ENCODE measurements at regions not wholly inside any gene's neighbourhood (a gene's known extent, or its start where the extent isn't known, plus 50 kb on each side); places are given as distances from the start of the nearest gene placed in this dataset.

DNA sequence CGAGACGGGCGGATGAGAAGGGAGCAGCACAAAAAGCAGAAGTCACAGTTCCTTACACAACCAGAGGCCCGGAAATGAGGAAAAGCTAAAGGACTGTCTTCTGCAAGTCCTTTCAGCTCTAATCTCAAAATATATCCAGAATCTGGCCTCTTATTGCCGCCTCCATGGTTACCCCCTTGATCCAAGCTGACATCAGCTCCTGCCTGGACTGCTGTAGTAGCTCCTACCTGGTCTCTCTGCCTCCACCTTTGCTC, 324.0 kb upstream of the ROPN1 start:
- no peaks in the 10 kb centered on the region for H3K4me1 ChIP-seq
- H3K4me3 ChIP-seq, result no peak overlapping the region
- no peaks in the 10 kb centered on the region for H3K9me3 ChIP-seq
- intact Hi-C loops (cut with DNase I; ENCODE audit: low total_unique reads), result no loop called here
- H3K27ac ChIP-seq, result no peak overlapping the region
- no peak for TF ChIP-seq POLR2AphosphoS5 (IDR thresholded peaks at IDR 0.05)
- TF ChIP-seq, protein P1, sequence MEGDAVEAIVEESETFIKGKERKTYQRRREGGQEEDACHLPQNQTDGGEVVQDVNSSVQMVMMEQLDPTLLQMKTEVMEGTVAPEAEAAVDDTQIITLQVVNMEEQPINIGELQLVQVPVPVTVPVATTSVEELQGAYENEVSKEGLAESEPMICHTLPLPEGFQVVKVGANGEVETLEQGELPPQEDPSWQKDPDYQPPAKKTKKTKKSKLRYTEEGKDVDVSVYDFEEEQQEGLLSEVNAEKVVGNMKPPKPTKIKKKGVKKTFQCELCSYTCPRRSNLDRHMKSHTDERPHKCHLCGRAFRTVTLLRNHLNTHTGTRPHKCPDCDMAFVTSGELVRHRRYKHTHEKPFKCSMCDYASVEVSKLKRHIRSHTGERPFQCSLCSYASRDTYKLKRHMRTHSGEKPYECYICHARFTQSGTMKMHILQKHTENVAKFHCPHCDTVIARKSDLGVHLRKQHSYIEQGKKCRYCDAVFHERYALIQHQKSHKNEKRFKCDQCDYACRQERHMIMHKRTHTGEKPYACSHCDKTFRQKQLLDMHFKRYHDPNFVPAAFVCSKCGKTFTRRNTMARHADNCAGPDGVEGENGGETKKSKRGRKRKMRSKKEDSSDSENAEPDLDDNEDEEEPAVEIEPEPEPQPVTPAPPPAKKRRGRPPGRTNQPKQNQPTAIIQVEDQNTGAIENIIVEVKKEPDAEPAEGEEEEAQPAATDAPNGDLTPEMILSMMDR (IDR thresholded peaks at IDR 0.05), result no peak
- no peak for TF ChIP-seq POLR2A (IDR thresholded peaks at IDR 0.05)
- H3K36me3 ChIP-seq, result no peaks in the 10 kb centered on the region
- H3K27me3 ChIP-seq, result no peaks in the 10 kb centered on the region
- no peak for DNase-seq (ENCODE audit: low spot score in 2 of 2)

DNA sequence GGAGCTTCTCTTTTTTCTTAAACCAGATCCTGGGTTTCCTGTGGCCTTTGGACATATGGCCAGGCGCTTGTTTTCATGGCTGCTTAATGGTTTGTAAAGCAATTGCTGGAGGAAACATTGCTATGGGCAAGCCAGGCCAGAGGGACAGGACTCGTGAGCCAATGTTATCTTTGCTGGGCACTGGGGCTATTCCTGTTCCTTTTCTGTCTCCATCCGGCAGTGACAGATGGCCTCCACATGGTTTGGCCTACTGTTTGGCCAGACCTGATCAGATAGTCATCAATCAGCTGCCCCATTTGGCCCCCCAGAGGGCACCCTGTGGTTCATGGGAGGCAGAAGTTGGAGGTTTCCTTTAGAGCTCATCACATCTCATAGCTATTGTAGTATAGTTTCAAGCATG, 326.1 kb upstream of the ROPN1 start:
- Histone ChIP-seq H3K4me3 (no peak overlapping the region), H3K27me3 (no peaks in the 10 kb centered on the region), H3K4me1 (no peaks in the 10 kb centered on the region), H3K36me3 (no peaks in the 10 kb centered on the region), H3K27ac (no peak overlapping the region), H3K9me3 (no peaks in the 10 kb centered on the region)
- intact Hi-C loops (cut with DNase I; ENCODE audit: low total_unique reads), result no loop called here
- DNase-seq (ENCODE audit: low spot score in 2 of 2), result no peak
- TF ChIP-seq POLR2A (IDR thresholded peaks at IDR 0.05), result no peak
- TF ChIP-seq, protein P1 (IDR thresholded peaks at IDR 0.05), result no peak

DNA sequence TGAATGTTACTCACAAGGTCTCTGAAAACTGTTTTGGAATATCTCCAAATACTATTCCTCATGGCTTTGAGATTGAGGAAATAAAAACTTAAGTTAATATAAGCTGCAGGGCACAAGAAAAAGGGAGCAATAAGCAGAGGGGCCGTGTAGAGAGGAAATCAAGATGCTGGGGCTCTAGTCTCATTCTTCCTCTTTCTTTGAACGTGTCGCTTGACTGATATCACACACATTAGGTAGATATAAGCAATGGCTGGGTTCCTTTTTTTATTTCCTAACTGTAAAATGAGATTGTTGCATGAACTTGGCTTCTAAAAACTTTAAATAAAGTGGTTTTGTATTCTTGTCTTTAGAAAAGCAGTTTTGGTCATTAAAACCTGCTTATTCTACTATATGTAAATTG, 326.7 kb upstream of the ROPN1 start:
- H3K4me1 ChIP-seq, result no peaks in the 10 kb centered on the region
- TF ChIP-seq POLR2A (IDR thresholded peaks at IDR 0.05), result no peak
- TF ChIP-seq, protein P1 (IDR thresholded peaks at IDR 0.05), result no peak
- no peak for TF ChIP-seq POLR2AphosphoS5 (IDR thresholded peaks at IDR 0.05)
- intact Hi-C loops (cut with DNase I; ENCODE audit: low total_unique reads), result no loop called here
- no peak overlapping the region for H3K27ac ChIP-seq
- H3K4me3 ChIP-seq, result no peak overlapping the region
- DNase-seq (ENCODE audit: low spot score in 2 of 2), result no peak
- no peaks in the 10 kb centered on the region for H3K36me3 ChIP-seq
- H3K27me3 ChIP-seq, result no peaks in the 10 kb centered on the region
- no peaks in the 10 kb centered on the region for H3K9me3 ChIP-seq

DNA sequence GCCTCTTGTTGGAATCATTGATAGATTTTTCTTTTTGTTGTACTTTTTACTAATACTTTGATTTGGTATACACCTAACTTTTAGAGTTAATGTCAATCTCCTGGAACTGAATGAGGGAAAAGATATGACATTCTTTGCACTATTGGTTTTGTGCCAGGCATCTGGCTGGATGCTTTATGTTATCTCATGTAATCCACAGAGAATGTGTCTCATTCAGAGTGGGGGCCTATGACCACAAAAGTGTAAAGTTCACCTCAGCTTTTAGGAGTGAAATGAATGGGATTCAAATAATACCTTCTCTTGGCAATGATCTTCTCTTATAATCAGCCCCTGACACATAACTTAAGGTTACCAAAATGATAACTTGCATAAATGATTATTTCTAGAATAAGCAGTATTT, 329.1 kb upstream of the ROPN1 start:
- Histone ChIP-seq H3K4me3 (no peak overlapping the region), H3K27me3 (no peaks in the 10 kb centered on the region), H3K9me3 (no peaks in the 10 kb centered on the region), H3K4me1 (no peaks in the 10 kb centered on the region), H3K27ac (no peak overlapping the region), H3K36me3 (no peaks in the 10 kb centered on the region)
- no peak for TF ChIP-seq POLR2AphosphoS5 (IDR thresholded peaks at IDR 0.05)
- no peak for TF ChIP-seq POLR2A (IDR thresholded peaks at IDR 0.05)
- intact Hi-C loops (cut with DNase I; ENCODE audit: low total_unique reads), result no loop called here
- DNase-seq (ENCODE audit: low spot score in 2 of 2), result no peak

DNA sequence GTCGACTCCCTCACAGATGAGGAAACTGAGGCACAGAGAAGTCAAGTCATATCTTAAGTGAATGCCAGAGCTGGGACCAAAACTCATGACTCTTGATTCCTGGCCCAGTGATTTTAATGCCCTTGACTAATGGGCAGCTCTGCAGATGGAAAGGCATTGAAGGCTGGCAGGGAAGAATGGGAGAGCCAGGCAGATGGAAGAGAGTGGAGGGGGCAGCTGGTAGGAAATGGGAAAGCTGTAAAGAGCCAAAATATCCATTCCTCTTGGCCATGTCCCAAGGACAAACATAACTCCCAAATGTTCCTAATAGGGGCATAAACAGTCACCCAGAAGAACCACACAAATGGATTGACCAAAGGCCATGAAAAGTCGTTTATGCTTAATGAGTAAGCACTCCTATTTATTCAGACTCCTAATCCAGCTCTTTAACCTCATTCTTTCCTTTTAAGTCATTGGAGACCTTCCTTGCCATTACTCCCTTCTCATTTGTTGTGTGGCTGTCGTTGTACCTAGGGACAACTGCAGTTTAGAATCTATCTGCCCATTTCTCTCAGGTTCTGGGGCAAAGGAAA, 330.5 kb upstream of the ROPN1 start:
- intact Hi-C loops (cut with DNase I; ENCODE audit: low total_unique reads), result no loop called here
- no peak for DNase-seq (ENCODE audit: low spot score in 2 of 2)
- no peaks in the 10 kb centered on the region for H3K27me3 ChIP-seq
- no peak overlapping the region for H3K27ac ChIP-seq
- no peak for TF ChIP-seq POLR2AphosphoS5 (IDR thresholded peaks at IDR 0.05)
- no peak for TF ChIP-seq POLR2A (IDR thresholded peaks at IDR 0.05)
- TF ChIP-seq, protein P1 (IDR thresholded peaks at IDR 0.05), result no peak
- no peak overlapping the region for H3K4me3 ChIP-seq
- no peaks in the 10 kb centered on the region for H3K36me3 ChIP-seq
- H3K9me3 ChIP-seq, result no peaks in the 10 kb centered on the region
- no peaks in the 10 kb centered on the region for H3K4me1 ChIP-seq

DNA sequence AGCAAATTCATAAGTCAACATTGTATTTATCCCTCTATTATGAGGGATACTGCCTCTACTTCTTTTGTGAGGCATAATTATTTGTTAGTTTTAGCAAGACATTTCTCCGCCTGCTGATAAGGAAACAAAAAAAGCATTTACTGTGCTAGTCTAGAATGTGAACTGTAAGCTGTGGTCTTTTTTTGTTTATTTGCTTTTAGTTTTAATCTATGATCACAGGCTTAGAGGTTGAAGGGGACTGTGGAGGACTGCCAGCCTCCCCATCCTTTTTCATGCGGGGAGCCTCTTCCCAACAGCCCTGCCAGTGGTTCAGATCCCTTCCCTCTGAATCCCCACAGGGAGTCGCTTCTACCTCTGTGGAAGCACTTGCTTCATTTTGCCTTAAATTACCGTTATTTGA, 331.0 kb upstream of the ROPN1 start:
- no peak for TF ChIP-seq POLR2A (IDR thresholded peaks at IDR 0.05)
- no peak for TF ChIP-seq POLR2AphosphoS5 (IDR thresholded peaks at IDR 0.05)
- TF ChIP-seq, protein P1 (IDR thresholded peaks at IDR 0.05), result no peak

More for the DNA sequence above, 331.0 kb upstream of the ROPN1 start:
- intact Hi-C loops (cut with DNase I; ENCODE audit: low total_unique reads), result no loop called here
- Histone ChIP-seq H3K4me3 (no peak overlapping the region), H3K36me3 (no peaks in the 10 kb centered on the region), H3K4me1 (no peaks in the 10 kb centered on the region), H3K27ac (no peak overlapping the region), H3K9me3 (no peaks in the 10 kb centered on the region), H3K27me3 (no peaks in the 10 kb centered on the region)
- DNase-seq (ENCODE audit: low spot score in 2 of 2), result no peak
